ENCODE measurements at regions not wholly inside any gene's neighbourhood (a gene's known extent, or its start where the extent isn't known, plus 50 kb on each side); places are given as distances from the start of the nearest gene placed in this dataset.

GRCh38 chr13:71339736-71340135, 527.3 kb downstream of the DACH1 start:
- no peaks in the 10 kb centered on the region for H3K4me1 ChIP-seq
- no peaks in the 10 kb centered on the region for H3K9me3 ChIP-seq (replicated peaks)
- H3K36me3 ChIP-seq = no peaks in the 10 kb centered on the region
- intact Hi-C loops (cut with micrococcal nuclease) = no loop called here
- H3K27me3 ChIP-seq (ENCODE audit: low read depth) = no peaks in the 10 kb centered on the region
- H3K27ac ChIP-seq (replicated peaks) = no peak overlapping the region
- TF ChIP-seq CTCF (IDR thresholded peaks at IDR 0.05; ENCODE audit: borderline replicate concordance) = no peak
- H3K4me3 ChIP-seq = no peak overlapping the region
- no peak for DNase-seq

GRCh38 chr13:71339005-71339404, 528.0 kb downstream of the DACH1 start:
- Histone ChIP-seq H3K27ac (replicated peaks) (no peak overlapping the region), H3K27me3 (ENCODE audit: low read depth) (no peaks in the 10 kb centered on the region), H3K4me1 (no peaks in the 10 kb centered on the region), H3K4me3 (no peak overlapping the region), H3K9me3 (replicated peaks) (no peaks in the 10 kb centered on the region), H3K36me3 (no peaks in the 10 kb centered on the region)
- no peak for TF ChIP-seq CTCF (IDR thresholded peaks at IDR 0.05; ENCODE audit: borderline replicate concordance)
- intact Hi-C loops (cut with micrococcal nuclease) = no loop called here
- no peak for DNase-seq

GRCh38 chr13:71338070-71338469, 528.9 kb downstream of the DACH1 start:
- no peak for TF ChIP-seq CTCF (IDR thresholded peaks at IDR 0.05; ENCODE audit: borderline replicate concordance)
- H3K4me3 ChIP-seq = no peak overlapping the region
- no peaks in the 10 kb centered on the region for H3K27me3 ChIP-seq (ENCODE audit: low read depth)
- intact Hi-C loops (cut with micrococcal nuclease) = no loop called here
- H3K9me3 ChIP-seq (replicated peaks) = no peaks in the 10 kb centered on the region
- no peak overlapping the region for H3K27ac ChIP-seq (replicated peaks)
- H3K36me3 ChIP-seq = no peaks in the 10 kb centered on the region
- H3K4me1 ChIP-seq = no peaks in the 10 kb centered on the region
- no peak for DNase-seq

- no peak overlapping the region for H3K4me3 ChIP-seq
- H3K36me3 ChIP-seq = no peaks in the 10 kb centered on the region
- no peaks in the 10 kb centered on the region for H3K9me3 ChIP-seq (replicated peaks)
- no peaks in the 10 kb centered on the region for H3K27me3 ChIP-seq (ENCODE audit: low read depth)
- no peak for TF ChIP-seq CTCF (IDR thresholded peaks at IDR 0.05; ENCODE audit: borderline replicate concordance)
- intact Hi-C loops (cut with micrococcal nuclease) = no loop called here
- DNase-seq = no peak
- H3K27ac ChIP-seq (replicated peaks) = no peak overlapping the region
- H3K4me1 ChIP-seq = no peaks in the 10 kb centered on the region
These were observed 539.7 kb downstream of the DACH1 start for GRCh38 chr13:71327266-71327665.

- intact Hi-C loops (cut with micrococcal nuclease) = no loop called here
These were observed 541.4 kb downstream of the DACH1 start for GRCh38 chr13:71325556-71325955.

More at GRCh38 chr13:71325556-71325955, 541.4 kb downstream of the DACH1 start:
- Histone ChIP-seq H3K4me3 (no peak overlapping the region), H3K4me1 (no peaks in the 10 kb centered on the region), H3K9me3 (replicated peaks) (peaks cover 7% of the 10 kb centered on the region), H3K27ac (replicated peaks) (no peak overlapping the region), H3K27me3 (ENCODE audit: low read depth) (no peaks in the 10 kb centered on the region), H3K36me3 (no peaks in the 10 kb centered on the region)
- no peak for DNase-seq
- no peak for TF ChIP-seq CTCF (IDR thresholded peaks at IDR 0.05; ENCODE audit: borderline replicate concordance)

Measured in left ventricle myocardium inferior (tissue), 1 donor.